SK-N-SH treated with all-trans-retinoic acid at 6 μM for 48 hours (cell line): ENCODE measurements at regions not wholly inside any gene's neighbourhood (a gene's known extent, or its start where the extent isn't known, plus 50 kb on each side); places are given as distances from the start of the nearest gene placed in this dataset.

Experiments
- ATAC-seq: fragments of 200-7000 bp; cut with Tn5 transposase; 3 replicates; pipeline ENCODE4 v1.9.1; 2020; ENCODE audit warnings: mild to moderate bottlenecking, moderate library complexity
- BACH2 ChIP-seq: fragments of 250-450 bp; sonication (Bioruptor Pico); IDR thresholded peaks from 2 replicates; pipeline ENCODE4 v1.9.0; 2021; ENCODE audit warnings: mild to moderate bottlenecking, borderline replicate concordance
- CSDC2 ChIP-seq: fragments of 250-450 bp; sonication (Bioruptor Pico); IDR thresholded peaks from 2 replicates; pipeline ENCODE4 v1.5.0; 2020; ENCODE audit warnings: mild to moderate bottlenecking, moderate library complexity
- OSR1 ChIP-seq: fragments of 250-450 bp; sonication (Bioruptor Pico); IDR thresholded peaks from 2 replicates; pipeline ENCODE4 v1.8.0; 2022; ENCODE audit warnings: moderate library complexity, mild to moderate bottlenecking, inconsistent platforms
- RARB ChIP-seq: fragments of 250-450 bp; sonication (Bioruptor Pico); IDR thresholded peaks from 2 replicates; pipeline ENCODE4 v1.8.0; 2021; ENCODE audit warnings: mild to moderate bottlenecking, moderate library complexity
- SNAI2 ChIP-seq: fragments of 250-450 bp; sonication (Bioruptor Pico); IDR thresholded peaks from 2 replicates; pipeline ENCODE4 v1.5.0; 2020; ENCODE audit warnings: mild to moderate bottlenecking, moderate library complexity
- TCF4 ChIP-seq: fragments of 250-450 bp; sonication (Bioruptor Pico); IDR thresholded peaks from 2 replicates; pipeline ENCODE4 v1.8.0; 2021; ENCODE audit warnings: mild to moderate bottlenecking, moderate library complexity, borderline replicate concordance
- TOX ChIP-seq: fragments of 250-450 bp; sonication (Bioruptor Pico); IDR thresholded peaks from 2 replicates; pipeline ENCODE4 v1.8.0; 2021; ENCODE audit warnings: mild to moderate bottlenecking, moderate library complexity, borderline replicate concordance
- ZC3H10 ChIP-seq: fragments of 250-450 bp; sonication (Bioruptor Pico); IDR thresholded peaks from 2 replicates; pipeline ENCODE4 v1.5.1; 2021; ENCODE audit warnings: mild to moderate bottlenecking, moderate library complexity
- ZFP3 ChIP-seq: fragments of 250-450 bp; sonication (Bioruptor Pico); IDR thresholded peaks from 2 replicates; pipeline ENCODE4 v1.5.0; 2020; ENCODE audit warnings: mild to moderate bottlenecking, moderate library complexity
- ZFP30 ChIP-seq: fragments of 450-650 bp; formaldehyde crosslinking; IDR thresholded peaks from 2 replicates; pipeline ENCODE4 v1.5.0; 2022; ENCODE audit warnings: mild to moderate bottlenecking, moderate library complexity
- ZNF565 ChIP-seq: fragments of 450-650 bp; formaldehyde crosslinking; conservative IDR thresholded peaks from 2 replicates; pipeline ENCODE4 v1.5.0; 2020; ENCODE audit warnings: low read depth, mild to moderate bottlenecking, moderate library complexity
- ZNF8 ChIP-seq: fragments of 450-650 bp; formaldehyde crosslinking; IDR thresholded peaks from 2 replicates; pipeline ENCODE4 v1.5.0; 2020; ENCODE audit warnings: mild to moderate bottlenecking, moderate library complexity
- TF ChIP-seq, protein P1 (sequence below): fragments of 250-450 bp; sonication (Bioruptor Pico); IDR thresholded peaks from 2 replicates; pipeline ENCODE4 v1.5.1; 2021; ENCODE audit warnings: mild to moderate bottlenecking, moderate library complexity
- TF ChIP-seq, protein P2 (sequence below): fragments of 250-450 bp; sonication (Bioruptor Pico); IDR thresholded peaks from 2 replicates; pipeline ENCODE4 v1.8.0; 2020; ENCODE audit warnings: mild to moderate bottlenecking, moderate library complexity, borderline replicate concordance
- TF ChIP-seq, protein P3 (sequence below): fragments of 250-450 bp; sonication (Bioruptor Pico); IDR thresholded peaks from 2 replicates; pipeline ENCODE4 v1.8.0; 2021; ENCODE audit warnings: low read depth, mild to moderate bottlenecking, moderate library complexity, borderline replicate concordance
- TF ChIP-seq, protein P4 (sequence below): fragments of 250-450 bp; sonication (Bioruptor Pico); IDR thresholded peaks from 2 replicates; pipeline ENCODE4 v1.5.0; 2020; ENCODE audit warnings: mild to moderate bottlenecking, moderate library complexity

DNA sequence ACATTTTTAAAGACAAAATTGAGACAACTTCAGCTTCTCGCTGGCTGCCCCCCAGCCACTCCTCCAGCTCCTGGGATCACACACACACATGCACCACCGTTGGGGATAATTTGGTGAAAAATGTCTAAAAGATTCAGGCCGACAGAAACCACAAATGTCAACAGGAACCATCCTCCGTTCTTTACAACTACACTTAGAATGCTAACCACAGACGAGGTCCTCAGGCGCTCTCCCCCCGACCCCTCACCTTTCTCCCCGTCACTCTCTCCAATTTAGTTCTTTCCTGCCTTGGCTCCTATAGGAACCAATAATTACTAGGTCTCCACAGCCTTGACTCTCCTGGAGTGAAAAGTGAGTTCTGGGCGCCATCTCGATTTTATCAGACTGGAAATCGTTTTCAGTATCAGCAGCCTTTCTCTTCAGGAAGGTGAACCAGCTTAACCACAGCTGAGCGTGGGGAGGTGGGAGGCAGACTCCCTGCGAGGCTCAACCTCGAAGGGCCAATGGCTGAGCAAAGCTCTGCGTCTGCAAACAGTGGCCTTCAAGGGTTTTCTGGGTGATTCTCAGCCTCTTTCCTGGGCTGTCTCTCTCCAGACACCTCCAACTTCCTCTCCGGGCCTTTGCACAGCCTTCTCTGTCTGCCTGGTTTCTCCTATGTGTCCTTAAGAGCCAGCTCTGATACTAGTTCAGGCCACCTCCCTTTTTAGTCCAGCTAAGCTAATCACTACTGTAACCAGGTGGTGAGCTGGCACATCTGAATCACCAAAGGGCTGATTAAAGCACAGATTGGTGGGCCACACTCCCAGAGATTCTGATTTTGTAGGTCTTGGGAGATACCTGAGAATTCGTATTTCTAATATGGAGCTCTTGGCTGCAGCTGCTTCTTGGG, 115.7 kb upstream of the COPS8 start:
- no peak for ATAC-seq

DNA sequence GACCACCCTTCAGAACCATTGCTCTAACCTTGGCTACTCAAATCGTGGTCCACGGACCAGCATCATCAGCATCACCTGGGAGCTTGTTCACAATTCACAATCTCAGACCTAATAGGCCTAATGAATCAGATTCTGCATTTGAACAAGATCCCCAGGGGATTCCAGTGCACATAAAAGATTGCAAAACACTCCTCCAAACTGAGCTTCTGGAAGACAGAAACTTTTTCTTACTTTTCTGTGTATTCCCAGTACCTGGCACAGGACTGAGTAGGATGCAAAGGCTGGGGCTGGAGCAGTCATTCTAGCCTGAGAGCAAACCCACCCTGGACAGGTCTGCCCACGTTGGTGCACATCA, 115.1 kb upstream of the COPS8 start:
- no peak for TF ChIP-seq OSR1 (CRISPR knock-in tag)
- TF ChIP-seq, protein P1, sequence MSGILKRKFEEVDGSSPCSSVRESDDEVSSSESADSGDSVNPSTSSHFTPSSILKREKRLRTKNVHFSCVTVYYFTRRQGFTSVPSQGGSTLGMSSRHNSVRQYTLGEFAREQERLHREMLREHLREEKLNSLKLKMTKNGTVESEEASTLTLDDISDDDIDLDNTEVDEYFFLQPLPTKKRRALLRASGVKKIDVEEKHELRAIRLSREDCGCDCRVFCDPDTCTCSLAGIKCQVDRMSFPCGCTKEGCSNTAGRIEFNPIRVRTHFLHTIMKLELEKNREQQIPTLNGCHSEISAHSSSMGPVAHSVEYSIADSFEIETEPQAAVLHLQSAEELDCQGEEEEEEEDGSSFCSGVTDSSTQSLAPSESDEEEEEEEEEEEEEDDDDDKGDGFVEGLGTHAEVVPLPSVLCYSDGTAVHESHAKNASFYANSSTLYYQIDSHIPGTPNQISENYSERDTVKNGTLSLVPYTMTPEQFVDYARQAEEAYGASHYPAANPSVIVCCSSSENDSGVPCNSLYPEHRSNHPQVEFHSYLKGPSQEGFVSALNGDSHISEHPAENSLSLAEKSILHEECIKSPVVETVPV (CRISPR knock-in tag) = no peak
- TF ChIP-seq ZNF565 (CRISPR knock-in tag) = no peak
- TF ChIP-seq, protein P2, sequence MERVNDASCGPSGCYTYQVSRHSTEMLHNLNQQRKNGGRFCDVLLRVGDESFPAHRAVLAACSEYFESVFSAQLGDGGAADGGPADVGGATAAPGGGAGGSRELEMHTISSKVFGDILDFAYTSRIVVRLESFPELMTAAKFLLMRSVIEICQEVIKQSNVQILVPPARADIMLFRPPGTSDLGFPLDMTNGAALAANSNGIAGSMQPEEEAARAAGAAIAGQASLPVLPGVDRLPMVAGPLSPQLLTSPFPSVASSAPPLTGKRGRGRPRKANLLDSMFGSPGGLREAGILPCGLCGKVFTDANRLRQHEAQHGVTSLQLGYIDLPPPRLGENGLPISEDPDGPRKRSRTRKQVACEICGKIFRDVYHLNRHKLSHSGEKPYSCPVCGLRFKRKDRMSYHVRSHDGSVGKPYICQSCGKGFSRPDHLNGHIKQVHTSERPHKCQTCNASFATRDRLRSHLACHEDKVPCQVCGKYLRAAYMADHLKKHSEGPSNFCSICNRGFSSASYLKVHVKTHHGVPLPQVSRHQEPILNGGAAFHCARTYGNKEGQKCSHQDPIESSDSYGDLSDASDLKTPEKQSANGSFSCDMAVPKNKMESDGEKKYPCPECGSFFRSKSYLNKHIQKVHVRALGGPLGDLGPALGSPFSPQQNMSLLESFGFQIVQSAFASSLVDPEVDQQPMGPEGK (CRISPR knock-in tag) = no peak
- no peak for TF ChIP-seq ZFP3 (CRISPR knock-in tag)
- TF ChIP-seq CSDC2 (CRISPR knock-in tag) = no peak
- no peak for TF ChIP-seq SNAI2 (CRISPR knock-in tag)
- no peak for ATAC-seq

More for the DNA sequence above, 115.7 kb upstream of the COPS8 start:
- TF ChIP-seq, protein P1 (CRISPR knock-in tag) = no peak
- TF ChIP-seq ZNF8 (no peak), RARB (CRISPR knock-in tag) (no peak), TCF4 (no peak), ZFP30 (CRISPR knock-in tag) (no peak), CSDC2 (CRISPR knock-in tag) (no peak), ZC3H10 (CRISPR knock-in tag) (no peak), TOX (CRISPR knock-in tag) (no peak), ZNF565 (CRISPR knock-in tag) (no peak), ZFP3 (CRISPR knock-in tag) (no peak), SNAI2 (CRISPR knock-in tag) (no peak), BACH2 (CRISPR knock-in tag) (no peak), OSR1 (CRISPR knock-in tag) (no peak)
- TF ChIP-seq, protein P3, sequence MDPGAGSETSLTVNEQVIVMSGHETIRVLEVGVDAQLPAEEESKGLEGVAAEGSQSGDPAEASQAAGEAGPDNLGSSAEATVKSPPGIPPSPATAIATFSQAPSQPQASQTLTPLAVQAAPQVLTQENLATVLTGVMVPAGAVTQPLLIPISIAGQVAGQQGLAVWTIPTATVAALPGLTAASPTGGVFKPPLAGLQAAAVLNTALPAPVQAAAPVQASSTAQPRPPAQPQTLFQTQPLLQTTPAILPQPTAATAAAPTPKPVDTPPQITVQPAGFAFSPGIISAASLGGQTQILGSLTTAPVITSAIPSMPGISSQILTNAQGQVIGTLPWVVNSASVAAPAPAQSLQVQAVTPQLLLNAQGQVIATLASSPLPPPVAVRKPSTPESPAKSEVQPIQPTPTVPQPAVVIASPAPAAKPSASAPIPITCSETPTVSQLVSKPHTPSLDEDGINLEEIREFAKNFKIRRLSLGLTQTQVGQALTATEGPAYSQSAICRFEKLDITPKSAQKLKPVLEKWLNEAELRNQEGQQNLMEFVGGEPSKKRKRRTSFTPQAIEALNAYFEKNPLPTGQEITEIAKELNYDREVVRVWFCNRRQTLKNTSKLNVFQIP = no peak
- TF ChIP-seq, protein P2 (CRISPR knock-in tag) = no peak
- TF ChIP-seq, protein P4, sequence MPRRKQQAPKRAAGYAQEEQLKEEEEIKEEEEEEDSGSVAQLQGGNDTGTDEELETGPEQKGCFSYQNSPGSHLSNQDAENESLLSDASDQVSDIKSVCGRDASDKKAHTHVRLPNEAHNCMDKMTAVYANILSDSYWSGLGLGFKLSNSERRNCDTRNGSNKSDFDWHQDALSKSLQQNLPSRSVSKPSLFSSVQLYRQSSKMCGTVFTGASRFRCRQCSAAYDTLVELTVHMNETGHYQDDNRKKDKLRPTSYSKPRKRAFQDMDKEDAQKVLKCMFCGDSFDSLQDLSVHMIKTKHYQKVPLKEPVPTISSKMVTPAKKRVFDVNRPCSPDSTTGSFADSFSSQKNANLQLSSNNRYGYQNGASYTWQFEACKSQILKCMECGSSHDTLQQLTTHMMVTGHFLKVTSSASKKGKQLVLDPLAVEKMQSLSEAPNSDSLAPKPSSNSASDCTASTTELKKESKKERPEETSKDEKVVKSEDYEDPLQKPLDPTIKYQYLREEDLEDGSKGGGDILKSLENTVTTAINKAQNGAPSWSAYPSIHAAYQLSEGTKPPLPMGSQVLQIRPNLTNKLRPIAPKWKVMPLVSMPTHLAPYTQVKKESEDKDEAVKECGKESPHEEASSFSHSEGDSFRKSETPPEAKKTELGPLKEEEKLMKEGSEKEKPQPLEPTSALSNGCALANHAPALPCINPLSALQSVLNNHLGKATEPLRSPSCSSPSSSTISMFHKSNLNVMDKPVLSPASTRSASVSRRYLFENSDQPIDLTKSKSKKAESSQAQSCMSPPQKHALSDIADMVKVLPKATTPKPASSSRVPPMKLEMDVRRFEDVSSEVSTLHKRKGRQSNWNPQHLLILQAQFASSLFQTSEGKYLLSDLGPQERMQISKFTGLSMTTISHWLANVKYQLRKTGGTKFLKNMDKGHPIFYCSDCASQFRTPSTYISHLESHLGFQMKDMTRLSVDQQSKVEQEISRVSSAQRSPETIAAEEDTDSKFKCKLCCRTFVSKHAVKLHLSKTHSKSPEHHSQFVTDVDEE (CRISPR knock-in tag) = no peak
